NCI-H82 treated with DMSO at 0.1 percent for 48 hours (cell line): ENCODE measurements at regions not wholly inside any gene's neighbourhood (a gene's known extent, or its start where the extent isn't known, plus 50 kb on each side); places are given as distances from the start of the nearest gene placed in this dataset.

Experiments used
- DNase-seq: peaks from one replicate; lab custom pipeline; 2025; ENCODE audit not compliant: unreplicated experiment; lab: John Stamatoyannopoulos, UW

DNA sequence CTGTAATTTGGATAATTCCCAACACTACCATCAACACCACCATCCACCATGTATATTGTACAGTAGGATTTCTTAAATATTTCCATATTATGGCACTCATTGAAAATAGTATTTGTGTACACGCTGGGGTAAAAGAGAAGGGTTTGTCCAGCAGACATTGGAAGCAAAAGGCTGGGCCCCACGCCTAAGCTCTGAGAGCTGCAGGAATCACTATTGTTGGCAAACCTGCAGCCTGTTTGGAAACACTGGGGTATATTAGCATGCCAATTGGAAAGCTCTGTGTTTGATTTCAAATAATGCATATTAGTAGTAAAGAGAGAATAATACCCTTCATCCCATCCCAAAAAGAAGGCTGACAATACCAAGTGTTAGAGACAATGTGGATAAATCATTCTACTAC lies 81.5 kb upstream of the DPYD start:
- no peak for DNase-seq

DNA sequence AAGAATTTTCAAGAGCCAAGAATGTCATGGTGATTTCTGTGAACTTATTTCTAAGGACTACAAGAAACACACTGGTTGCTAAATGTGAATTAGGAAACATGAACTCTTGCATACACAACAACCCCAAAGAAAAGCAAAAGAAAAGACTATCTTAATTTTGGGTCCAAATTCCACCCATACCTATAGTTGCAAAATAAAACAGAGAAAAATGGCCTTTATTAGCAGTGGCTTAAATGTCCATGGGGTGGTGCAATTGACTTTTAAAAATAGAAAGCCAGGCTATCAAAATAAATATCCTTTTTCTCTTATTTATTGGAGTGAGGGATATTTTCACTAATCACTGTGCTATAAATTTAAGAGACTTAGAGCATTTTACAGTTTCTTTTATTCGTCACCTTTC lies 80.9 kb upstream of the DPYD start:
- no peak for DNase-seq

DNA sequence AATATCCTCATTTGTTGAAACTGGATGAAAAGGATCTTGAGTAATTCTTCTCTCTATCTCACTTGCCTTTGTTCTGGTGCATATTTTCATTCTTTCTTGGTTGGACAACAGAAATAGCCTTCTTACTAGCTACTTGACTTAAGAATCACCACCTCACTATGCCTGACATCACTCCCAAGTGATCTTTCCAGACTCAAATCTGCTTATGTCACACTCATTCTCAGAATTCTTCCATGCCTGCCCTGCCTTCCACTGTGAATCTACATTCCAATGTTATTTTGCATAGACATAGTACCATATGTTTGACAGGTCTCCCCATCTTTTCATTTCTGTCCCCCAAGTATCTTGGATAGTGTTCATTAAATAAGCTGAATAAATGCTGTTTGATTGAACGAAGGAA lies 78.5 kb upstream of the DPYD start:
- no peak for DNase-seq

DNA sequence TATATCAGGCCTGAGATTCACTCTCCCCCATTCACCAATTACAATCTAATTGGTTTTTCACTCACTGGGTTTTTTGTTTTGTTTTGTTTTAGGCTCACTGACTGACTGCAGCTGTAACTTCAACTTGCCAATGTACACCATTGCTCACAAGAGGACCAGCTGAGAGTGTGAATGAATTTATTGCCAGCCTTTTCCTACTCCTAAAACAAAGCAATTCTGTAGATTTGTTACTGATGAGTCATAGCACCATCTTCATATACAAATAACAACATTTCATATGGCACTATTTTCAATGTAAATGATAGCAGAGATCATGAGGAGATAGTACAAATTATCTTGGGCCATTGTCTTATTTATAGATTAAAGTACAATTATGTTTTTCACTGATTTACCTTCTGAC lies 76.0 kb upstream of the DPYD start:
- no peak for DNase-seq

DNA sequence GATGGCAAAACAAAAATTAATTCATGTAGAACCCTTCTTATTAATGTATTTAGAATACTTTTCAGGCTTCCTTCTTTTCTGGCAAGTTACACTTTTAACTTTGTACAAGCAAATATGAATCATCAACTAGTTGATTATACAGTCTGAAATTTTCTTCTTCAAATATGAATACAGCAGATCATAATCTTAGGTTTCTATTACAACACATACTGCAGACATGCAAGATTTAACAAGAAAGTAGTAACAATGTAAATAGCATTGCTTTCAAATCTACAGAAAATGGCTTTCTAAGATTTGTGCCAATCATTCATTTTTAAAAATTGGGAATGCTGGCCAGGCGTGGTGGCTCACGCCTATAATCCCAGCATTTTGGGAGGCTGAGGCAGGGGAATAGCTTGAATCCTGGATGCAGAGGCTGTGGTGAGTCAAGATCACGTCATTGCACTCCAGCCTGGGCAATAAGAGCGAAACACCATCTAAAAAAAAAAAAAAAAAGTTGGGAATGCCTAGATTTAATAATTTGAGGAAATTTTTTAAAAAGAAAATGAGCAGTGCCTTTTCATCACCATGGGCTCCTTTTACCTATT lies 68.4 kb upstream of the DPYD start:
- no peak for DNase-seq

DNA sequence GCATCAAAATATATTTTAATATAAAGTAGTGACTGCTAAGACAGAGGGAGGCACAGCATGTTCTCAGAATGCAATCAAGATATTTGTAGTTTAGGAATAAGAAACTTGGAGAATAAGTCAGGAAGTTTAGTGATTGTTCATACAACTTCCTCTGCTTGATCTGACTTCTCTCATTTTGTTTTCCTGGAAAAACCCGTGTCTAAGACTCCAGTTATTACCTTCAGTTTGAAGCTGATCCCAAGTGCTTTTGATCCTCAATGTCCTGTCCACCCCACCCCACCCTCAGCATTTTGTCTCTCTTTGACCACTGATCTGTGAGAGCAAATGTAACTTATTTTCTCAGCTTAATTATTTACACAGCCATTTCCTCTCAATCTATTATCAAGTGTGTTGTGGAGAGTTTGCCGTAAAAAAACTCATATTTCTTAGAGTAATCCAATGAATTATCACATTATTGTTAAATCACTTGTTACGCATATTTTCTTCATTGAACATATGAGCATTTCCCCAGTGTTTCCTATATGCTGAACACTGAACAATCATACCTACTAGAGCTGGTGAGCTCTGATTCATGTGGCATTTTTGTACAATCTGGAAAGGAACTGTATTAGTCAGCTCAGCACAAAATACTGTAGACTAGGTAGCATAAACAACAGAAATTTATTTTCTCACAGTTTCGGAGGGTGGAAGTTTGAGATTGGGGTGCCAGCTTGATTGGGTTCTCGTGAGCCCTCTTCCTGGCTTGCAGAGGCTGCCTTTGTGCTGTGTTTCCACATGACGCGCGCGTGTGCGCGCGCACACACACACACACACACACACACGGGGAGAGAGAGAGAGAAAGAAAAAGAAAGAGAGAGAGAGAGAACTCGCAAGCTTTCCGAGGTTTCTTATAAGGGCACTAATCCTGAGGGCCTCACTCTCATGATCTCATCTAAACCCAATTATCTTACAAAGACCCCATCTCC lies 65.5 kb upstream of the DPYD start:
- no peak for DNase-seq

DNA sequence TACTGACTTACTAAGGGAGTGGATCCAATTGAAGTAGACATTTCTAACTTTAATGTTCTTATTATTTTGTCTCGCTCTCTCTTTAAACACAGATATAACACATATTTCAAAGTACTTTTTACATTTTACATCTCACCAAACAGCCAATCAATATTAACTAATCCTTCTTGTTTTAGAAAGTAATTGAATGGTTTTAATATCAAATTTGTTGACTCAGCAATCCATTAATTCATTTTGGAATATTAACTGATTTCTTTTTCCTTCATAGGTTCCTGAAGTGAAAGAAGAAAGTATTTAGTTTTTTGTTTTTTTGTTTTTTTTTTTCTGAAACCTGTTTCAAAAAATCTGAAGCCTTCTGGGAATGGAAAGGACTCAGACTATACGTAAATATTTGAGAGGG lies 62.3 kb upstream of the DPYD start:
- DNase-seq, result no peak

DNA sequence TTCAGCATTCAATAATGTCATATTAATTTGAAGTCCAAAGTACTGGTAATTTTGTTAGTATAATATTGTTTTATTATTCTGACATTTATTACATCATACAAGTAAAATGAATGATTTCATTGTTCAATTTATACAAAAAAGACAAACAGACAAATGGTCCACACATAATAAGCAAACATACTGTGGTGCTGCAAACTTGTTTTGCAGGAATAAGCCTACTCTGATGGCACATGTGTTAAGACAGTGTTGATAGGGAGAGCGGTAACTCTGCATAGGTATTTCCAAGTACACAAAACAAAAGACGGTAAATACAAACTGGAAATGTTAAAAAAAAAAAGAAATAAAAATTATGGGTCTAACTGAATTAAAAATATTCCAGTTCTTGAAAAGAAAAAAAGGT lies 59.7 kb upstream of the DPYD start:
- DNase-seq, result no peak

DNA sequence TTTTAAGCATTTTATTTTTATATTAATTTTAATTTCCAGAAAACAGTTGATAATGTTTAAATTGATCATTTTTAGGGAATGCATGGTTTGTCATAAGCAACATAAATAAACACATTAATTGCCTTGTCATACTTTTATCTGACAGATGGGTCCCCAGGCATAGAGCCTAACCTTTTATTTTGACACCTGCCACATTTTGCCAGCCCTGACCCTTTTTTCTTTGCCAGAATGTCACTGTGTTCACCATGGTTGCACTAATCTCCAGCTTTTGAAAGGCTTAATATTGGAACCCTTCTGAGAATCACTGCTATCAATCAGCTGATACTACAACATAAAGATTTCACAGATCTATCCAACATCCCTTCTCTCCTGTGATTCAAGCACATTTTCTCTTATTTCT lies 56.0 kb upstream of the DPYD start:
- DNase-seq, result peak; percentile 27
